ENCODE measurements at regions not wholly inside any gene's neighbourhood (a gene's known extent, or its start where the extent isn't known, plus 50 kb on each side); places are given as distances from the start of the nearest gene placed in this dataset.
A peak's percentile ranks its signal among the peaks of the same experiment; 100 is the strongest.

DNA sequence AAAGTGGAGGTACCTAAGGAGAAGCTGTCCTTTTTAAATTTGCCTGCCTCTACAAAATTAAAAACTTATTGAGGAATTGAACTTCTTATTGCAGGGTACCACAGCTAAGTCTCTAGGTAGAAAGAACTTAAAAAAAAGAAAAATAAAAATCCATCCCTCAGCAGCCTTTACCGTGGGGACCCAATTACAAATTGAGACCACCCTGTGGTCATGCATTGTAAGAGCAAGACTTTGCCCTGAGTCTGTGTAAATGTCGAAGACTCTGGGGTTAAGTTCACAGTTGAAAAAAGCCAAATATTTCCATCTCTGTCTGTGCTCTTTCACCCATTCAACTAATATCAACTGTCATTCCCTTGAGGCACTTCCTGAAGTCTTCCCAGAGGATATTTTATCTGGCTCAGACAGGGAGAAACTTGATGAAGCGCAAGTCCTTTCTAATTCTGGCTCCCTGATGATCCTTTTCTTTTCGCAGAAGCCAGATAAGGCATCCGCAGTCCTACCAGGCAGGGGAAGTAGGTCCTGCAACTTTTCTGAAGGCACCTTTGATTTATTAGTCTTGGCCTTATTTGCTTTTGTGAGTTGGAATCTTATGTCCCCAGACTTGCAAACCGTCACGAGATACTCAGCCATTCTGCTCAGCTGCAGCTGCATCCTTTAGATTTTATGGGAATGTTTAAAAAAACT lies 323.8 kb upstream of the WWC1 start:
- TF ChIP-seq, protein P1, sequence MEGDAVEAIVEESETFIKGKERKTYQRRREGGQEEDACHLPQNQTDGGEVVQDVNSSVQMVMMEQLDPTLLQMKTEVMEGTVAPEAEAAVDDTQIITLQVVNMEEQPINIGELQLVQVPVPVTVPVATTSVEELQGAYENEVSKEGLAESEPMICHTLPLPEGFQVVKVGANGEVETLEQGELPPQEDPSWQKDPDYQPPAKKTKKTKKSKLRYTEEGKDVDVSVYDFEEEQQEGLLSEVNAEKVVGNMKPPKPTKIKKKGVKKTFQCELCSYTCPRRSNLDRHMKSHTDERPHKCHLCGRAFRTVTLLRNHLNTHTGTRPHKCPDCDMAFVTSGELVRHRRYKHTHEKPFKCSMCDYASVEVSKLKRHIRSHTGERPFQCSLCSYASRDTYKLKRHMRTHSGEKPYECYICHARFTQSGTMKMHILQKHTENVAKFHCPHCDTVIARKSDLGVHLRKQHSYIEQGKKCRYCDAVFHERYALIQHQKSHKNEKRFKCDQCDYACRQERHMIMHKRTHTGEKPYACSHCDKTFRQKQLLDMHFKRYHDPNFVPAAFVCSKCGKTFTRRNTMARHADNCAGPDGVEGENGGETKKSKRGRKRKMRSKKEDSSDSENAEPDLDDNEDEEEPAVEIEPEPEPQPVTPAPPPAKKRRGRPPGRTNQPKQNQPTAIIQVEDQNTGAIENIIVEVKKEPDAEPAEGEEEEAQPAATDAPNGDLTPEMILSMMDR (conservative IDR thresholded peaks at IDR 0.05; ENCODE audit: control insufficient read depth, insufficient read depth, low read depth, low read length): no peak
- no peak overlapping the region for H3K4me3 ChIP-seq (ENCODE audit: control insufficient read depth, low read depth, low read length)
- DNase-seq (ENCODE audit: low read depth): no peak

DNA sequence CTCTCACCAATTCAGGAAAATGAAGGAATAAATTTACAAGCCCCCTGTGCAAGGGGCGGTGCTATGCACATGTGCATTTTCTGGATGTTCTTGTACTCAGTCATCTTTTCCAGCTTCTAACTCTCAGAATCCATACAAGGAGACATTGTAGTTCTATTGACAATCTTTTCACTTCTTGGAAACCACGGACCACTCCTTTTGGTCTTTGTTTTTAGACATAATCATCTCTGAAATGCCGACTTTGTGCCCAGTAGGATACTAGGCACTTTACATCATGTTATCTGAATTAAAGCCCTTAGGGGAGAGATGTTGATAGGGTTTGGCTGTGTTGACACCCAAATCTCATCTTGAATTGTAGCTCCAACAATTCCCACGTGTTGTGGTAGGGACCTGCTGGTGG lies 322.6 kb upstream of the WWC1 start:
- DNase-seq (ENCODE audit: low read depth): no peak
- TF ChIP-seq, protein P1 (conservative IDR thresholded peaks at IDR 0.05; ENCODE audit: control insufficient read depth, insufficient read depth, low read depth, low read length): no peak
- H3K4me3 ChIP-seq (ENCODE audit: control insufficient read depth, low read depth, low read length): no peak overlapping the region

DNA sequence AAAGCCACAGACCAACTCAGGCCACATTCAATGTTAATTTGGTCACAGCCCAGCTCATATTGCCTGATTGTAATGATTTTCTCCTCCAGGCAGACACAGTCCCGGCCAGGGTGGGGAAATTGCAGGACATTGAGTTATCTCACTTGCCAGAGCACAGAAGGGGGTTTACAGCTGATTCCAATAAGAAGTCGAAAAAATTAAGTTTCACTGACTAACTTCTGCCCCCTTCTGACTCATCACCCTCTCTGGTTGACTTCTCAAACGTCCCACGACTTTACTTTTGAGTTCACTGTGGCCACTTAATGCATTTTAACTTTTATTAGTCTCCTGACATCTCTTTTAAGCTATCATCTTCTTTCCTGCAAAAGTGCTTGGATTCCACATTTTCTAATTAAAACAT lies 321.4 kb upstream of the WWC1 start:
- H3K4me3 ChIP-seq (ENCODE audit: control insufficient read depth, low read depth, low read length): no peak overlapping the region
- TF ChIP-seq, protein P1 (conservative IDR thresholded peaks at IDR 0.05; ENCODE audit: control insufficient read depth, insufficient read depth, low read depth, low read length): peak; percentile 5
- peak; percentile 66 for DNase-seq (ENCODE audit: low read depth)

DNA sequence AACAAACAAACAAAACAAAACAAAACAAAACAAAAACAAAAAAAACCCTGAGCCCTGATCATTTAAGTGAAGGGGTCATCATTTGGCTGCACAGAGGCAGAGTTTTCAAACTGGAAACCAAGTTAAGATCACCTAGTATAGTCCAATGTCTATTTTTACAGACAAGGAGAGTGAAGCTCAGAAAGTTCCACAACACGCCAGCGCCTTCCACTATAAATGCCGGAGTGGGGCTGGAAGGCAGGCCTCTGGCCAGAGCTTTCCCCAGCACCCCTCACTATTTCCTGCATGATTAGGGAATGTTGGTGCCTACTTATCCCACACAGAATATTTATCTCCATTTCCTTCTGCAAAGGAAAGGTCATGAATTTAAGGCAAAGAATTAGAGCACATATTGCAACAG lies 319.7 kb upstream of the WWC1 start:
- H3K4me3 ChIP-seq (ENCODE audit: control insufficient read depth, low read depth, low read length): no peak overlapping the region
- DNase-seq (ENCODE audit: low read depth): no peak
- TF ChIP-seq, protein P1 (conservative IDR thresholded peaks at IDR 0.05; ENCODE audit: control insufficient read depth, insufficient read depth, low read depth, low read length): no peak

DNA sequence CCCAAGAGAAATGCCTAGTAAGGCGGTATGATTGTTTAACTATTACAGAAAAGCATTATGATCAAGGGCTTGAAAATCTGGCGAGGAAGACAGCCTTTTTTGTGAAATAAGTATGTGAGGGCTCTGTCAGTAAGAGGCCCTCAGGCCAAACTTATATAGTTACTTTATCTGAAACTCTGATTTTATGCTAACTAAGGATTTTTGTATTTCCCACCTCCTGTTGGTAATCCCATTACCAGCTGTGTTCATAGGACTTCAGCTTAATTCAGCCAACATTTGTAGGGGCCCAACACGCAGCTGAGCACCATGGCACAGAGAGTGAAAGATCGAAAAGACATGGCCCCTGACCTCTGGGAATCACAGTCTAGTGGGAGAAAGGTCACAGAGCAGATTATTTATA lies 318.3 kb upstream of the WWC1 start:
- no peak overlapping the region for H3K4me3 ChIP-seq (ENCODE audit: control insufficient read depth, low read depth, low read length)
- TF ChIP-seq, protein P1 (conservative IDR thresholded peaks at IDR 0.05; ENCODE audit: control insufficient read depth, insufficient read depth, low read depth, low read length): no peak
- DNase-seq (ENCODE audit: low read depth): no peak

DNA sequence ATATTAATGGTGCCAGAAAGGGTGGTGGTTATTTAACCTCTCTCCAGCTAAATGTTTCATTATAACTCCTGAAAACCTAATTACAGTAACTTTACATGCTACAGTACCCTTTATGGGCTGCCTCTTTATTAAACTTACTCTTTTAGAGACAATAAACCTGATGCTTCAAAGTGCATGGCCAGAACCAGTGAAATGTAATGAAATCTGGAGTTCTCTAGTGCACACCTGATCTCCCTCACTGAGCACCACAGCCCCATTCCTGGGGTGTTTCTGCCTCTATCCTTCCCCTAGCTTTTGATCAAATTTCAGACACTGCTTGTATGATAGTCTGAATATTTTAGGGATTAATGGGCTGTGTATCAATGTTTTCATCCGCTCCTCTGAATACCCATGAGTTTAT lies 306.5 kb upstream of the WWC1 start:
- TF ChIP-seq, protein P1 (conservative IDR thresholded peaks at IDR 0.05; ENCODE audit: control insufficient read depth, insufficient read depth, low read depth, low read length): no peak

DNA sequence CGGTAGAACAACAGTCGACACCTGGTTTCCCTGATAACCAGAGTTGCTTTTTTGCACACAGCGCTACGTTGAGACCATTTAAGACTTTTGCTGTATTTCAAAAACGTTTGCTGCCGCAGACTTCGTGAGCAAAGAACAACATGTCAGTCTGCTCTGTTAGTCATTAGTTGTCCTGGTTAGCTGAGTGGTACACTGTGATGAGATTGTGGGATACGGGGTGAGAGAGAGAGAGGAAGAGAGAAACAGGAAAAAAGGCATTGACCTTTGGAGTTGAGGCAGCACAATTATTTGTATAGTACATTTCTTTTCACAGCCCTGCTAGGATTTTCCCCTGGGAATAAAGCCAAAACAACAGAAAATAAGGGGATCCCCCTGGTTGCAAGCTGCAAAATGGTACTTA lies 306.1 kb upstream of the WWC1 start:
- no peak overlapping the region for H3K4me3 ChIP-seq (ENCODE audit: control insufficient read depth, low read depth, low read length)
- TF ChIP-seq, protein P1 (conservative IDR thresholded peaks at IDR 0.05; ENCODE audit: control insufficient read depth, insufficient read depth, low read depth, low read length): no peak
- DNase-seq (ENCODE audit: low read depth): no peak

More for the DNA sequence above, 306.5 kb upstream of the WWC1 start:
- no peak for DNase-seq (ENCODE audit: low read depth)
- no peak overlapping the region for H3K4me3 ChIP-seq (ENCODE audit: control insufficient read depth, low read depth, low read length)
